ENCODE measurements at regions not wholly inside any gene's neighbourhood (a gene's known extent, or its start where the extent isn't known, plus 50 kb on each side); places are given as distances from the start of the nearest gene placed in this dataset.

- Histone ChIP-seq H3K4me2 (ENCODE audit: insufficient read depth in 1 of 2, low read depth in 2 of 2, low read length in 2 of 2) (no peak overlapping the region), H3K27ac (ENCODE audit: low read depth, low read length) (no peak overlapping the region), H3K79me1 (ENCODE audit: low read depth, low read length) (no peaks in the 10 kb centered on the region), H3K56ac (replicated peaks; ENCODE audit: insufficient read length, low read depth, low read length) (no peak overlapping the region), H4K20me1 (replicated peaks in 1 of 2; ENCODE audit: control insufficient read depth in 1 of 2, insufficient read depth in 2 of 2, low read length in 2 of 2) (no peaks in the 10 kb centered on the region), H3K4me3 (ENCODE audit: extremely low read depth in 1 of 4, insufficient read depth in 2 of 4, low read depth in 3 of 4, low read length in 4 of 4) (no peak overlapping the region), H2BK120ac (replicated peaks; ENCODE audit: low read depth, low read length) (no peak overlapping the region), H3K4me1 (replicated peaks in 1 of 4; ENCODE audit: control insufficient read depth in 3 of 4, insufficient read depth in 4 of 4, low read length in 3 of 4) (peaks cover 0 to 6% (median 0%) of the 10 kb centered on the region in 4 experiments; a peak in 2 of 7 replicates), H4K5ac (ENCODE audit: insufficient read length, low read depth, low read length) (no peak overlapping the region), H3K14ac (ENCODE audit: insufficient read length) (no peak overlapping the region), H3K9me3 (ENCODE audit: insufficient read depth in 2 of 2, low read depth in 1 of 2, low read length in 1 of 2) (no peaks in the 10 kb centered on the region), H2BK15ac (ENCODE audit: low read length) (no peak overlapping the region), H2BK12ac (ENCODE audit: low read depth, low read length) (no peak overlapping the region), H4K8ac (ENCODE audit: extremely low read depth, insufficient read depth, low read length) (no peak overlapping the region), H3K27me3 (replicated peaks in 1 of 4; ENCODE audit: control insufficient read depth in 3 of 4, extremely low read depth in 1 of 4, insufficient read depth in 3 of 4, low read length in 3 of 4) (no peaks in the 10 kb centered on the region), H4K91ac (replicated peaks; ENCODE audit: insufficient read length, low read length) (no peak overlapping the region), H3K23me2 (ENCODE audit: low read depth, low read length) (no peaks in the 10 kb centered on the region), H2AK5ac (ENCODE audit: low read depth, low read length) (no peak overlapping the region), H3K18ac (ENCODE audit: extremely low read depth, low read length) (no peak overlapping the region), H3K4ac (replicated peaks; ENCODE audit: insufficient read length, low read depth, low read length) (no peak overlapping the region), H3K79me2 (ENCODE audit: control insufficient read depth in 1 of 2, insufficient read depth in 2 of 2, low read length in 2 of 2) (no peaks in the 10 kb centered on the region), H3K36me3 (ENCODE audit: control insufficient read depth in 2 of 4, insufficient read depth in 4 of 4, low read length in 3 of 4) (no peaks in the 10 kb centered on the region), H2BK20ac (ENCODE audit: low read length) (no peak overlapping the region), H3K9ac (replicated peaks in 1 of 4; ENCODE audit: extremely low read depth in 1 of 4, low read depth in 3 of 4, low read length in 3 of 4) (no peak overlapping the region), H2AFZ (ENCODE audit: low read length) (no peak overlapping the region), H3K23ac (ENCODE audit: insufficient read length) (no peak overlapping the region), H2BK5ac (ENCODE audit: low read depth, low read length) (no peak overlapping the region)
- ChIA-PET POLR2A (ENCODE audit: partially characterized antibody) (no interaction called here), CTCF (ENCODE audit: partially characterized antibody) (interaction anchor here (1.0 kb wide), 1 partner anchor 130 kb away, joined by 3 read pairs; no protein-coding TSS in a partner anchor)
- 90% methylated on average over 2 of the region's 2 CpGs; no CpG with 5 or more reads in 1 of the 2 experiments for WGBS, 2 experiments (ENCODE audit: extremely low coverage in 1 of 2, insufficient coverage in 1 of 2, insufficient read length in 1 of 2, insufficient replicate concordance in 2 of 2, low coverage in 1 of 2, low lambda C conversion rate in 2 of 2, missing lambda C conversion rate in 1 of 2)
- DNase-seq (ENCODE audit: low read depth in 1 of 2, low spot score in 2 of 2): no peak
- FAIRE-seq: no peak
- TF ChIP-seq NANOG (IDR thresholded peaks at IDR 0.05; ENCODE audit: insufficient read depth, low read depth, low read length, poor library complexity, severe bottlenecking) (no peak), KDM4A (IDR thresholded peaks at IDR 0.05; ENCODE audit: low read depth, low read length, severe bottlenecking) (no peak), ATF3 (IDR thresholded peaks at IDR 0.05; ENCODE audit: insufficient read depth, low read depth, low read length) (no peak), CTCF (IDR thresholded peaks at IDR 0.05; ENCODE audit: control extremely low read depth in 1 of 3, insufficient read depth in 1 of 3, low read depth in 1 of 3, low read length in 3 of 3) (no peak), KDM5A (IDR thresholded peaks at IDR 0.05; ENCODE audit: low read length) (no peak), CTBP2 (IDR thresholded peaks at IDR 0.05; ENCODE audit: borderline replicate concordance, insufficient read depth, insufficient read length, low read length) (no peak), EZH2 (IDR thresholded peaks at IDR 0.05; ENCODE audit: low read depth, low read length, severe bottlenecking) (no peak), RFX5 (IDR thresholded peaks at IDR 0.05; ENCODE audit: borderline replicate concordance, low read depth, low read length) (no peak), TAF7 (optimal IDR thresholded peaks at IDR 0.05; ENCODE audit: borderline replicate concordance, low read depth, low read length) (no peak)
Measured at GRCh38 chr5:35305336-35306020, 75.2 kb upstream of the PRLR start.

Measured in H1 (cell line).